Stimulated activated CD8-positive, alpha-beta memory T cell treated with anti-CD3 and anti-CD28 coated beads, Interleukin-12 subunit alpha, Interleukin-12 subunit beta, amount 100 ng/mL, for 1 hour (primary cell): ENCODE measurements at regions not wholly inside any gene's neighbourhood (a gene's known extent, or its start where the extent isn't known, plus 50 kb on each side); places are given as distances from the start of the nearest gene placed in this dataset.
"Not testable (repeated sequence)": the region's sequence is repeated elsewhere in the genome, so short reads cannot be mapped to it uniquely, and the experiment has no call there.

ENCODE experiments used
- DNase-seq: peaks from one replicate; pipeline ENCODE4 v3.0.0-alpha.2; 2020; ENCODE audit warnings: low read depth

GRCh38 chr11:19433367-19433766, 192.6 kb upstream of the E2F8 start:
- no peak for DNase-seq

GRCh38 chr11:19432370-19433061, 191.8 kb upstream of the E2F8 start:
- no peak for DNase-seq

- DNase-seq, result no peak
Observed at GRCh38 chr11:19430754-19431398, 190.1 kb upstream of the E2F8 start.

GRCh38 chr11:19430346-19430745, 189.6 kb upstream of the E2F8 start:
- DNase-seq, result no peak

GRCh38 chr11:19429108-19429760, 188.5 kb upstream of the E2F8 start:
- no peak for DNase-seq

GRCh38 chr11:19428206-19429002, 187.7 kb upstream of the E2F8 start:
- DNase-seq, result no peak

- no peak for DNase-seq
Observed at GRCh38 chr11:19426756-19427403, 186.1 kb upstream of the E2F8 start.

GRCh38 chr11:19426011-19426755, 185.4 kb upstream of the E2F8 start:
- DNase-seq, result no peak

- DNase-seq, result no peak
Observed at GRCh38 chr11:19422276-19422675, 181.5 kb upstream of the E2F8 start.

- no peak for DNase-seq
Observed at GRCh38 chr11:19420868-19421533, 180.3 kb upstream of the E2F8 start.

- DNase-seq, result no peak
Observed at GRCh38 chr11:19419808-19420207, 179.1 kb upstream of the E2F8 start.

GRCh38 chr11:19419021-19419750, 178.4 kb upstream of the E2F8 start:
- no peak for DNase-seq

GRCh38 chr11:19418221-19418620, 177.5 kb upstream of the E2F8 start:
- DNase-seq, result no peak

GRCh38 chr11:19412070-19412469, 171.3 kb upstream of the E2F8 start:
- DNase-seq, result not testable (repeated sequence)

- no peak for DNase-seq
Observed at GRCh38 chr11:19410032-19410431, 169.3 kb upstream of the E2F8 start.

- DNase-seq, result no peak
Observed at GRCh38 chr11:19409307-19409706, 168.6 kb upstream of the E2F8 start.

GRCh38 chr11:19407677-19408270, 167.0 kb upstream of the E2F8 start:
- no peak for DNase-seq

- DNase-seq, result no peak
Observed at GRCh38 chr11:19405966-19406365, 165.2 kb upstream of the E2F8 start.

GRCh38 chr11:19404787-19405186, 164.0 kb upstream of the E2F8 start:
- no peak for DNase-seq
